IMR-90 (cell line): ENCODE measurements at regions not wholly inside any gene's neighbourhood (a gene's known extent, or its start where the extent isn't known, plus 50 kb on each side); places are given as distances from the start of the nearest gene placed in this dataset.

Experiments used
- ATAC-seq: fragments of 200-7000 bp; cut with Tn5 transposase; 2 replicates; pipeline ENCODE4 v1.9.1; 2020; ENCODE audit warnings: low read depth, mild to moderate bottlenecking, moderate library complexity
- BruUV-seq: library from RNA; stranded (reverse); fragments of 400-500 nt; replicated peaks from 2 replicates; lab custom pipeline; 2021; lab: Mats Ljungman, UMichigan
- CTCF ChIA-PET: fragments of 300-600 bp; formaldehyde crosslinking; extraction: SDS; loops from one replicate; lab custom pipeline; 2021; ENCODE audit warnings: antibody characterized with exemption; lab: Yijun Ruan, JAX
- POLR2A ChIA-PET: fragments of 300-600 bp; sonication (Branson Sonifier 250); formaldehyde crosslinking; loops from one replicate; lab custom pipeline; 2022; ENCODE audit warnings: antibody characterized with exemption; ENCODE audit not compliant: unreplicated experiment; lab: Charles Lee
- DNase-seq: peaks from one replicate; pipeline ENCODE4 v3.0.0; 2013
- H2AFZ ChIP-seq: replicated peaks from 2 replicates; pipeline ENCODE3; 2013; ENCODE audit warnings: low read length, mild to moderate bottlenecking; ENCODE audit not compliant: poor library complexity
- H2AK5ac ChIP-seq: 2 replicates; pipeline ENCODE4 v1.6.1; 2013; ENCODE audit warnings: low read depth, low read length, inconsistent platforms
- H2AK9ac ChIP-seq: replicated peaks from 2 replicates; pipeline ENCODE3; 2013; ENCODE audit warnings: mild to moderate bottlenecking, low read depth, low read length, moderate library complexity; ENCODE audit not compliant: poor library complexity
- H2BK120ac ChIP-seq: 2 replicates; pipeline ENCODE4 v1.6.1; 2013; ENCODE audit warnings: low read depth, low read length, inconsistent platforms
- H2BK15ac ChIP-seq: 3 replicates; pipeline ENCODE4 v1.6.1; 2013; ENCODE audit warnings: low read depth, low read length, inconsistent platforms
- H2BK20ac ChIP-seq: 2 replicates; pipeline ENCODE4 v1.6.1; 2013; ENCODE audit warnings: low read depth, mild to moderate bottlenecking, inconsistent platforms, low read length, moderate library complexity
- H2BK5ac ChIP-seq: 2 replicates; pipeline ENCODE4 v1.6.1; 2013; ENCODE audit warnings: mild to moderate bottlenecking, low read depth, low read length, inconsistent platforms; ENCODE audit not compliant: poor library complexity, severe bottlenecking
- H3K14ac ChIP-seq: replicated peaks from 2 replicates; pipeline ENCODE4 v1.6.1; 2013; ENCODE audit warnings: low read depth, low read length, inconsistent platforms
- H3K18ac ChIP-seq: 2 replicates; pipeline ENCODE4 v1.6.1; 2013; ENCODE audit warnings: low read depth, low read length, control low read depth
- H3K23ac ChIP-seq: 2 replicates; pipeline ENCODE4 v1.6.1; 2013; ENCODE audit warnings: low read depth, low read length, inconsistent platforms
- H3K27ac ChIP-seq: 2 replicates; pipeline ENCODE4 v1.5.1; 2013; ENCODE audit warnings: mild to moderate bottlenecking, control low read depth, low read length; ENCODE audit not compliant: insufficient read depth
- H3K27me3 ChIP-seq: 2 replicates; pipeline ENCODE4 v1.6.1; 2013; ENCODE audit warnings: low read length; ENCODE audit not compliant: control insufficient read depth, insufficient read depth
- H3K36me3 ChIP-seq: 2 replicates; pipeline ENCODE4 v1.6.1; 2013; ENCODE audit warnings: low read length, mixed read lengths; ENCODE audit not compliant: control insufficient read depth, insufficient read depth
- H3K4ac ChIP-seq: 2 replicates; pipeline ENCODE4 v1.6.1; 2013; ENCODE audit warnings: low read depth, low read length, inconsistent platforms
- H3K4me1 ChIP-seq: 2 replicates; pipeline ENCODE4 v1.6.1; 2013; ENCODE audit warnings: low read length, mixed read lengths; ENCODE audit not compliant: control insufficient read depth, insufficient read depth
- H3K4me2 ChIP-seq: 2 replicates; pipeline ENCODE4 v1.6.1; 2013; ENCODE audit warnings: low read depth, mild to moderate bottlenecking, control low read depth, low read length, moderate library complexity
- H3K4me3 ChIP-seq: 2 replicates; pipeline ENCODE4 v1.5.1; 2013; ENCODE audit warnings: low read depth, mild to moderate bottlenecking, control low read depth, low read length, moderate library complexity; ENCODE audit not compliant: insufficient read depth
- H3K56ac ChIP-seq: 2 replicates; pipeline ENCODE4 v1.6.1; 2013; ENCODE audit warnings: low read length, inconsistent platforms; ENCODE audit not compliant: insufficient read depth; ENCODE audit errors: extremely low read depth
- H3K79me1 ChIP-seq, 2 experiments: 2 replicates each; pipeline ENCODE4 v1.6.1; 2013; ENCODE audit warnings: low read length in 2 of 2, inconsistent platforms in 1 of 2, low read depth in 1 of 2
- H3K9ac ChIP-seq: 2 replicates; pipeline ENCODE4 v1.6.1; 2013; ENCODE audit warnings: low read depth, low read length, control low read depth
- H3K9me1 ChIP-seq: 2 replicates; pipeline ENCODE4 v1.6.1; 2013; ENCODE audit warnings: low read length, inconsistent platforms; ENCODE audit not compliant: insufficient read depth
- H3K9me3 ChIP-seq: 2 replicates; pipeline ENCODE4 v1.6.1; 2013; ENCODE audit warnings: low read length; ENCODE audit not compliant: control insufficient read depth, insufficient read depth
- H4K20me1 ChIP-seq: 2 replicates; pipeline ENCODE4 v1.6.1; 2013; ENCODE audit warnings: low read length, inconsistent platforms; ENCODE audit not compliant: insufficient read depth
- H4K5ac ChIP-seq: 2 replicates; pipeline ENCODE4 v1.6.1; 2013; ENCODE audit warnings: mild to moderate bottlenecking, low read depth, low read length, control low read depth
- H4K8ac ChIP-seq, 2 experiments: 2 replicates each; pipeline ENCODE4 v1.6.1; 2013; ENCODE audit warnings: low read depth in 2 of 2, low read length in 2 of 2, control low read depth in 1 of 2, inconsistent platforms in 1 of 2
- H4K91ac ChIP-seq: 2 replicates; pipeline ENCODE4 v1.6.1; 2013; ENCODE audit warnings: low read depth, low read length, inconsistent platforms; ENCODE audit not compliant: insufficient read depth
- BHLHE40 ChIP-seq: fragments of 150-350 bp; IDR thresholded peaks from 2 replicates; pipeline ENCODE4 v1.6.1; 2016; ENCODE audit warnings: mild to moderate bottlenecking, low read depth, low read length
- CEBPB ChIP-seq: IDR thresholded peaks from 2 replicates; pipeline ENCODE4 v1.6.1; 2012; ENCODE audit warnings: low read depth, low read length, improper control_type of control experiment
- CHD1 ChIP-seq: IDR thresholded peaks from 2 replicates; pipeline ENCODE4 v1.6.1; 2012; ENCODE audit warnings: low read depth, low read length, improper control_type of control experiment
- CTCF ChIP-seq: conservative IDR thresholded peaks from 2 replicates; pipeline ENCODE4 v1.5.1; 2012; ENCODE audit warnings: mild to moderate bottlenecking, low read depth, low read length, improper control_type of control experiment
- ELK1 ChIP-seq: fragments of 150-350 bp; IDR thresholded peaks from 2 replicates; pipeline ENCODE4 v1.6.1; 2016; ENCODE audit warnings: low read depth, mild to moderate bottlenecking, low read length, moderate library complexity, borderline replicate concordance
- FOS ChIP-seq: fragments of 150-350 bp; IDR thresholded peaks from 2 replicates; pipeline ENCODE4 v1.6.1; 2016; ENCODE audit warnings: low read depth, low read length
- MAFK ChIP-seq: IDR thresholded peaks from 2 replicates; pipeline ENCODE4 v1.6.1; 2012; ENCODE audit warnings: low read depth, low read length, improper control_type of control experiment
- MAZ ChIP-seq: IDR thresholded peaks from 2 replicates; pipeline ENCODE4 v1.6.1; 2012; ENCODE audit warnings: low read depth, mild to moderate bottlenecking, low read length, improper control_type of control experiment, moderate library complexity, borderline replicate concordance
- MXI1 ChIP-seq: IDR thresholded peaks from 2 replicates; pipeline ENCODE4 v1.6.1; 2012; ENCODE audit warnings: low read depth, mild to moderate bottlenecking, low read length, moderate library complexity, borderline replicate concordance
- NFE2L2 ChIP-seq: fragments of 150-350 bp; IDR thresholded peaks from 2 replicates; pipeline ENCODE4 v1.6.1; 2016; ENCODE audit warnings: low read depth, mild to moderate bottlenecking, low read length
- POLR2A ChIP-seq: IDR thresholded peaks from 2 replicates; pipeline ENCODE4 v1.6.1; 2012; ENCODE audit warnings: mild to moderate bottlenecking, low read depth, low read length
- RAD21 ChIP-seq: IDR thresholded peaks from 2 replicates; pipeline ENCODE4 v1.6.1; 2012; ENCODE audit warnings: low read length, improper control_type of control experiment
- RCOR1 ChIP-seq: IDR thresholded peaks from 2 replicates; pipeline ENCODE4 v1.6.1; 2012; ENCODE audit warnings: mild to moderate bottlenecking, low read length, improper control_type of control experiment; ENCODE audit not compliant: insufficient replicate concordance
- RFX5 ChIP-seq: IDR thresholded peaks from 2 replicates; pipeline ENCODE4 v1.8.0; 2012; ENCODE audit warnings: low read depth, mild to moderate bottlenecking, low read length, moderate library complexity
- SMC3 ChIP-seq: fragments of 150-350 bp; IDR thresholded peaks from 2 replicates; pipeline ENCODE4 v1.6.1; 2016; ENCODE audit warnings: low read depth, mild to moderate bottlenecking, antibody characterized with exemption, low read length, moderate library complexity
- USF2 ChIP-seq: fragments of 150-350 bp; IDR thresholded peaks from 2 replicates; pipeline ENCODE4 v1.6.1; 2017; ENCODE audit warnings: mild to moderate bottlenecking, antibody characterized with exemption, low read length, low read depth
- WGBS, 2 experiments: methylation state at CpG; one replicate each; pipeline versions ENCODE4 v1.1.5 to v1.1.7; 2013; ENCODE audit warnings: missing lambda C conversion rate in 2 of 2; ENCODE audit not compliant: insufficient read length in 1 of 2; ENCODE audit errors: extremely low coverage in 2 of 2; 5-methylcytosine and 5-hydroxymethylcytosine counted together
- dilution Hi-C: fragments of 300-500 bp; cut with HindIII; formaldehyde crosslinking; loops from one replicate; pipeline ENCODE4 v1.14.3; 2018; ENCODE audit warnings: low sequenced_read_pairs; ENCODE audit not compliant: unreplicated experiment
- in situ Hi-C: fragments of 300-500 bp; cut with MboI; formaldehyde crosslinking; loops from 3 replicates; pipeline ENCODE4 v1.14.3; 2019; ENCODE audit warnings: low sequenced_read_pairs, inconsistent platforms, mixed read lengths
- intact Hi-C: fragments of 100-400 bp; cut with micrococcal nuclease; formaldehyde crosslinking; loops from 2 replicates; pipeline ENCODE4 v1.10.0; 2022

GRCh38 chr13:53188120-53188519 is 159.5 kb downstream of the OLFM4 start:
- Histone ChIP-seq H3K4me3 (no peak overlapping the region), H3K9me3 (no peaks in the 10 kb centered on the region), H3K23ac (no peak overlapping the region), H3K18ac (no peak overlapping the region), H2BK120ac (no peak overlapping the region), H3K27me3 (no peaks in the 10 kb centered on the region), H3K9me1 (no peaks in the 10 kb centered on the region), H3K4me2 (no peak overlapping the region), H4K20me1 (no peaks in the 10 kb centered on the region), H3K4me1 (no peaks in the 10 kb centered on the region), H4K5ac (no peak overlapping the region), H2BK5ac (no peak overlapping the region), H4K8ac (no peak overlapping the region), H3K36me3 (no peaks in the 10 kb centered on the region), H4K91ac (no peak overlapping the region), H3K9ac (no peak overlapping the region), H3K14ac (no peak overlapping the region), H3K56ac (no peak overlapping the region), H3K4ac (no peak overlapping the region), H2BK20ac (no peak overlapping the region), H2BK15ac (no peak overlapping the region), H2AFZ (no peak overlapping the region), H2AK9ac (no peak overlapping the region), H2AK5ac (no peak overlapping the region), H3K79me1 (no peaks in the 10 kb centered on the region), H3K27ac (no peak overlapping the region)
- intact Hi-C loops (no loop called here), in situ Hi-C loops (no loop called here), dilution Hi-C loops (no loop called here)
- POLR2A ChIA-PET = no interaction called here
- CTCF ChIA-PET = interaction anchor here (1.1 kb wide), 1 partner anchor 40 kb away, joined by 3 read pairs; no protein-coding TSS in a partner anchor
- ATAC-seq (no peak), DNase-seq (no peak)
- WGBS, 2 experiments = no CpG with 5 or more reads among the region's 2 CpGs
- BruUV-seq = no TSS peak
- TF ChIP-seq POLR2A (no peak), USF2 (no peak), CHD1 (no peak), MAZ (no peak), CEBPB (no peak), MAFK (no peak), ELK1 (no peak), RFX5 (no peak), NFE2L2 (no peak), RCOR1 (no peak), RAD21 (no peak), FOS (no peak), SMC3 (no peak), BHLHE40 (no peak), CTCF (no peak), MXI1 (no peak)
